Gastrocnemius medialis (tissue), 4 donors: ENCODE measurements at regions not wholly inside any gene's neighbourhood (a gene's known extent, or its start where the extent isn't known, plus 50 kb on each side); places are given as distances from the start of the nearest gene placed in this dataset.

Source experiments
- POLR2A ChIP-seq, 2 donors: fragments of 450-650 bp; IDR thresholded peaks; one replicate each; pipeline ENCODE4 v1.6.1; 2017; ENCODE audit warnings: antibody characterized with exemption in 2 of 2, mild to moderate bottlenecking in 2 of 2, moderate library complexity in 2 of 2
- TF ChIP-seq, protein P1 (sequence below), 5 experiments: fragments of 450-650 bp in 3 of 5; fragments of 200-600 bp in 2 of 5; sonication (generic) in 2 of 5; IDR thresholded peaks in 4 of 5; conservative IDR thresholded peaks in 1 of 5; 1 replicate in 4 of 5; 2 replicates in 1 of 5; pipeline ENCODE4 v1.5.1; 2016 to 2019; ENCODE audit warnings: antibody characterized with exemption in 5 of 5, mild to moderate bottlenecking in 3 of 5, moderate library complexity in 3 of 5

GRCh38 chr5:27392716-27393115, 354.3 kb upstream of the CDH9 start:
- TF ChIP-seq, protein P1, sequence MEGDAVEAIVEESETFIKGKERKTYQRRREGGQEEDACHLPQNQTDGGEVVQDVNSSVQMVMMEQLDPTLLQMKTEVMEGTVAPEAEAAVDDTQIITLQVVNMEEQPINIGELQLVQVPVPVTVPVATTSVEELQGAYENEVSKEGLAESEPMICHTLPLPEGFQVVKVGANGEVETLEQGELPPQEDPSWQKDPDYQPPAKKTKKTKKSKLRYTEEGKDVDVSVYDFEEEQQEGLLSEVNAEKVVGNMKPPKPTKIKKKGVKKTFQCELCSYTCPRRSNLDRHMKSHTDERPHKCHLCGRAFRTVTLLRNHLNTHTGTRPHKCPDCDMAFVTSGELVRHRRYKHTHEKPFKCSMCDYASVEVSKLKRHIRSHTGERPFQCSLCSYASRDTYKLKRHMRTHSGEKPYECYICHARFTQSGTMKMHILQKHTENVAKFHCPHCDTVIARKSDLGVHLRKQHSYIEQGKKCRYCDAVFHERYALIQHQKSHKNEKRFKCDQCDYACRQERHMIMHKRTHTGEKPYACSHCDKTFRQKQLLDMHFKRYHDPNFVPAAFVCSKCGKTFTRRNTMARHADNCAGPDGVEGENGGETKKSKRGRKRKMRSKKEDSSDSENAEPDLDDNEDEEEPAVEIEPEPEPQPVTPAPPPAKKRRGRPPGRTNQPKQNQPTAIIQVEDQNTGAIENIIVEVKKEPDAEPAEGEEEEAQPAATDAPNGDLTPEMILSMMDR (IDR thresholded peaks at IDR 0.05 in 4 of 5, conservative IDR thresholded peaks at IDR 0.05 in 1 of 5) = no peak
- TF ChIP-seq POLR2A (IDR thresholded peaks at IDR 0.05) = no peak
